HUES6 (cell line): ENCODE measurements at regions not wholly inside any gene's neighbourhood (a gene's known extent, or its start where the extent isn't known, plus 50 kb on each side); places are given as distances from the start of the nearest gene placed in this dataset.

Source experiments
- H3K27ac ChIP-seq: 2 replicates; pipeline ENCODE4 v1.7.0; 2013; ENCODE audit warnings: low read depth, mild to moderate bottlenecking, low read length, inconsistent platforms
- H3K27me3 ChIP-seq: 2 replicates; pipeline ENCODE4 v1.6.1; 2013; ENCODE audit warnings: low read length; ENCODE audit not compliant: control insufficient read depth, insufficient read depth
- H3K36me3 ChIP-seq: 2 replicates; pipeline ENCODE4 v1.6.1; 2013; ENCODE audit warnings: low read length; ENCODE audit not compliant: control insufficient read depth, insufficient read depth
- H3K4me1 ChIP-seq: 2 replicates; pipeline ENCODE4 v1.6.1; 2013; ENCODE audit warnings: low read length; ENCODE audit not compliant: control insufficient read depth, insufficient read depth
- H3K4me3 ChIP-seq: 2 replicates; pipeline ENCODE4 v1.5.1; 2013; ENCODE audit warnings: low read depth, low read length
- H3K9ac ChIP-seq: one replicate; pipeline ENCODE4 v1.6.1; 2013; ENCODE audit warnings: mild to moderate bottlenecking, low read length
- H3K9me3 ChIP-seq: 2 replicates; pipeline ENCODE4 v1.6.1; 2013; ENCODE audit warnings: low read depth, low read length; ENCODE audit not compliant: control insufficient read depth, insufficient read depth

GRCh38 chr10:4347397-4347796 lies 478.6 kb upstream of the AKR1E2 start:
- Histone ChIP-seq H3K27me3 (no peaks in the 10 kb centered on the region), H3K27ac (no peak overlapping the region)

GRCh38 chr10:4345877-4346646 lies 479.9 kb upstream of the AKR1E2 start:
- Histone ChIP-seq H3K27ac (no peak overlapping the region), H3K4me3 (no peak overlapping the region), H3K9me3 (no peaks in the 10 kb centered on the region), H3K27me3 (no peaks in the 10 kb centered on the region), H3K4me1 (peaks cover 2% of the 10 kb centered on the region; the same call in 1 of the 2 replicates), H3K9ac (no peak overlapping the region), H3K36me3 (no peaks in the 10 kb centered on the region)

More at GRCh38 chr10:4347397-4347796, 478.6 kb upstream of the AKR1E2 start:
- no peaks in the 10 kb centered on the region for H3K9me3 ChIP-seq
- H3K9ac ChIP-seq, result no peak overlapping the region
- peaks cover 2% of the 10 kb centered on the region; the same call in 1 of the 2 replicates for H3K4me1 ChIP-seq
- H3K4me3 ChIP-seq, result no peak overlapping the region
- no peaks in the 10 kb centered on the region for H3K36me3 ChIP-seq

GRCh38 chr10:4344492-4344994 lies 481.5 kb upstream of the AKR1E2 start:
- Histone ChIP-seq H3K27ac (no peak overlapping the region), H3K4me3 (no peak overlapping the region)

GRCh38 chr10:4343873-4344272 lies 482.1 kb upstream of the AKR1E2 start:
- Histone ChIP-seq H3K27me3 (no peaks in the 10 kb centered on the region), H3K36me3 (no peaks in the 10 kb centered on the region), H3K4me1 (peaks cover 2% of the 10 kb centered on the region; the same call in 1 of the 2 replicates), H3K9me3 (no peaks in the 10 kb centered on the region), H3K9ac (no peak overlapping the region), H3K4me3 (no peak overlapping the region), H3K27ac (no peak overlapping the region)

More at GRCh38 chr10:4344492-4344994, 481.5 kb upstream of the AKR1E2 start:
- H3K9me3 ChIP-seq, result no peaks in the 10 kb centered on the region
- H3K4me1 ChIP-seq, result peaks cover 2% of the 10 kb centered on the region; the same call in 1 of the 2 replicates
- no peak overlapping the region for H3K9ac ChIP-seq
- no peaks in the 10 kb centered on the region for H3K27me3 ChIP-seq
- no peaks in the 10 kb centered on the region for H3K36me3 ChIP-seq

GRCh38 chr10:4343091-4343490 lies 482.9 kb upstream of the AKR1E2 start:
- Histone ChIP-seq H3K4me1 (peaks cover 2% of the 10 kb centered on the region; the same call in 1 of the 2 replicates), H3K27me3 (no peaks in the 10 kb centered on the region), H3K9ac (no peak overlapping the region), H3K9me3 (no peaks in the 10 kb centered on the region), H3K36me3 (no peaks in the 10 kb centered on the region), H3K27ac (no peak overlapping the region), H3K4me3 (no peak overlapping the region)

- no peaks in the 10 kb centered on the region for H3K27me3 ChIP-seq
- no peaks in the 10 kb centered on the region for H3K36me3 ChIP-seq
- no peak overlapping the region for H3K4me3 ChIP-seq
- H3K9ac ChIP-seq, result no peak overlapping the region
- no peak overlapping the region for H3K27ac ChIP-seq
- H3K9me3 ChIP-seq, result no peaks in the 10 kb centered on the region
- no peaks in the 10 kb centered on the region for H3K4me1 ChIP-seq
Observed at GRCh38 chr10:4338768-4339167, 487.2 kb upstream of the AKR1E2 start.

GRCh38 chr10:4337563-4337962 lies 488.4 kb upstream of the AKR1E2 start:
- Histone ChIP-seq H3K9ac (no peak overlapping the region), H3K4me1 (no peaks in the 10 kb centered on the region), H3K4me3 (no peak overlapping the region), H3K9me3 (peaks cover 5% of the 10 kb centered on the region), H3K36me3 (no peaks in the 10 kb centered on the region), H3K27ac (no peak overlapping the region), H3K27me3 (no peaks in the 10 kb centered on the region)

GRCh38 chr10:4334871-4335270 lies 491.1 kb upstream of the AKR1E2 start:
- no peak overlapping the region for H3K9ac ChIP-seq
- H3K4me3 ChIP-seq, result no peak overlapping the region
- peaks cover 10% of the 10 kb centered on the region for H3K9me3 ChIP-seq
- no peak overlapping the region for H3K27ac ChIP-seq
- no peaks in the 10 kb centered on the region for H3K36me3 ChIP-seq
- no peaks in the 10 kb centered on the region for H3K27me3 ChIP-seq
- no peaks in the 10 kb centered on the region for H3K4me1 ChIP-seq

- Histone ChIP-seq H3K36me3 (no peaks in the 10 kb centered on the region), H3K9ac (no peak overlapping the region), H3K9me3 (peaks cover 10% of the 10 kb centered on the region), H3K4me3 (no peak overlapping the region), H3K4me1 (no peaks in the 10 kb centered on the region), H3K27me3 (no peaks in the 10 kb centered on the region), H3K27ac (no peak overlapping the region)
Observed at GRCh38 chr10:4334015-4334414, 492.0 kb upstream of the AKR1E2 start.

GRCh38 chr10:4333459-4333894 lies 492.5 kb upstream of the AKR1E2 start:
- H3K36me3 ChIP-seq, result no peaks in the 10 kb centered on the region
- no peaks in the 10 kb centered on the region for H3K4me1 ChIP-seq
- no peak overlapping the region for H3K27ac ChIP-seq
- no peak overlapping the region for H3K4me3 ChIP-seq
- no peaks in the 10 kb centered on the region for H3K27me3 ChIP-seq
- peaks cover 10% of the 10 kb centered on the region for H3K9me3 ChIP-seq
- H3K9ac ChIP-seq, result no peak overlapping the region

- no peaks in the 10 kb centered on the region for H3K36me3 ChIP-seq
- H3K4me3 ChIP-seq, result no peak overlapping the region
- H3K9me3 ChIP-seq, result peaks cover 10% of the 10 kb centered on the region
- H3K27ac ChIP-seq, result no peak overlapping the region
- no peak overlapping the region for H3K9ac ChIP-seq
- H3K4me1 ChIP-seq, result no peaks in the 10 kb centered on the region
- H3K27me3 ChIP-seq, result no peaks in the 10 kb centered on the region
Observed at GRCh38 chr10:4332764-4333458, 493.1 kb upstream of the AKR1E2 start.
